Choroid plexus epithelial cell (primary cell): ENCODE measurements at regions not wholly inside any gene's neighbourhood (a gene's known extent, or its start where the extent isn't known, plus 50 kb on each side); places are given as distances from the start of the nearest gene placed in this dataset.
"Not testable (repeated sequence)": the region's sequence is repeated elsewhere in the genome, so short reads cannot be mapped to it uniquely, and the experiment has no call there.

Source experiments
- DNase-seq: peaks from one replicate; pipeline ENCODE4 v3.0.0-alpha.2; 2010; ENCODE audit warnings: low read depth
- H3K4me3 ChIP-seq: 2 replicates; pipeline ENCODE4 v1.5.1; 2011; ENCODE audit warnings: low read depth, mild to moderate bottlenecking, control low read depth, low read length, moderate library complexity
- CTCF ChIP-seq: conservative IDR thresholded peaks from 2 replicates; pipeline ENCODE4 v1.5.1; 2011; ENCODE audit warnings: low read depth, mild to moderate bottlenecking, control low read depth, inconsistent platforms, low read length, moderate library complexity

- no peak for DNase-seq
- no peak for TF ChIP-seq CTCF
- H3K4me3 ChIP-seq: no peak overlapping the region
Measured at GRCh38 chr13:79853251-79853650, 372.3 kb downstream of the NDFIP2 start.

DNA sequence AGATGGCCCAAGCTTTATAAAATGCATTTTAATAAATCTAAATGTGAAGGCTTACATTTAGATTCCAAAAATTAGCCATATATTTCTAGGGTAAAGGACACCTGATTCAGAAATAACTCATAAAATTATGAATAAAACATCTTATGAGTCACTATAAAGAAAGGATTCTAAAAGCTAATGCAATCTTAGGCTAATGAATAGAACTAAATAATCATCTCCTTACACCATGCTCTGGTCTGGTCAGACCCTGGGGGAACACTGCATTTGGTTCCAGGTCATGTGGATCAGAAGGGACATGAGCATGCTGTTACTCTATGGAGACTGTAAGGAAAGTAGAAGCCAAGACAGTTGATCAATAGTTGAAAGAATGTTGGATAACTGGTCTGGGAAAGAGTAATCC is 370.4 kb downstream of the NDFIP2 start:
- no peak overlapping the region for H3K4me3 ChIP-seq
- DNase-seq: no peak
- TF ChIP-seq CTCF: no peak

- DNase-seq: no peak
- no peak for TF ChIP-seq CTCF
- H3K4me3 ChIP-seq: no peak overlapping the region
Measured at GRCh38 chr13:79847882-79848592, 367.1 kb downstream of the NDFIP2 start.

DNA sequence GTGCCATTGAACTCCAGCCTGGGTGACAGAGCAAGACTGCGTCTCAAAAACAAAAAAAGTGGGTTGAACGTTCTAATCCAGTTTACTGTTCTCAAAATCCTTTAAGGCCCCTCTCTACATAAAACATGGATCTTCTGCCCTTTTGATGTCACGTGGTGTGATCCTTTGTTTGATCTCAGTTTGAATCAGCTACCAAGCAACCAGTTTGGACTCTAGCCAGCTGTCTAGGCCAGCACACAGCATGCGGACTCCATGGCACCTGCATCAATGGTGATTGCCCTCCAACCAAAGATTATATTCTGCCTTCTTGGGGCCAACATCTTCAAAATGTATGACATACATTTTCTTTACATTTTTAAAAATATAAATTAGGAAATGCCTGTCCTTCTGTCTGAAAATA is 365.4 kb downstream of the NDFIP2 start:
- no peak overlapping the region for H3K4me3 ChIP-seq
- TF ChIP-seq CTCF: no peak
- DNase-seq: no peak

- no peak for TF ChIP-seq CTCF
- no peak overlapping the region for H3K4me3 ChIP-seq
- DNase-seq: peak; percentile 39
Measured at GRCh38 chr13:79837741-79838450, 356.9 kb downstream of the NDFIP2 start.

DNA sequence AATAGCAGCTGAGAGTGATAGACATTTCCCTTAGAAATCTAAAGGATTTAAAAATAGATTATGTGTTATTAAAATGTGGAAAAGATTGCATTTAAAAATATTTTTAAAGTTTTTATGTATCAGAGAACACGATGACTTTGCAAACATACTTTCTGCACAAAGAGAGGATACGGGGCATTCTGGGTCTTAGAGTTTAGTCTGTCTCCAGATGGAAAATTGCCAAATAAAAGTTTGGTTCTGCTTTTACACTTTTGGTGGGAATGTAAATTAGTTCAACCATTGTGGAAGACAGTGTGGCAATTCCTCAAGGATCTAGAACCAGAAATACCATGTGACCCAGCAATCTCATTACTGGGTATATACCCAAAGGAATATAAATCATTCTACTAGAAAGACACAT is 355.2 kb downstream of the NDFIP2 start:
- H3K4me3 ChIP-seq, DNase-seq: not testable (repeated sequence)

GRCh38 chr13:79834876-79835275 is 353.9 kb downstream of the NDFIP2 start:
- H3K4me3 ChIP-seq: no peak overlapping the region
- no peak for DNase-seq
- TF ChIP-seq CTCF: no peak
